Stomach (tissue), 8 donors: ENCODE measurements at regions not wholly inside any gene's neighbourhood (a gene's known extent, or its start where the extent isn't known, plus 50 kb on each side); places are given as distances from the start of the nearest gene placed in this dataset.
"Not testable (repeated sequence)": the region's sequence is repeated elsewhere in the genome, so short reads cannot be mapped to it uniquely, and the experiment has no call there.

Experiments
- DNase-seq, 2 donors: peaks; one replicate each; pipeline versions ENCODE4 v3.0.0 to v3.0.0-alpha.2; 2013 to 2019
- H3K27ac ChIP-seq, 5 donors: fragments of 200-600 bp in 4 of 5; sonication (generic) in 4 of 5; one replicate each; pipeline ENCODE4 v1.5.1; 2013 to 2019; ENCODE audit warnings: mild to moderate bottlenecking in 1 of 5, moderate library complexity in 1 of 5
- H3K27me3 ChIP-seq, 3 donors: fragments of 200-600 bp; sonication (generic); one replicate each; pipeline ENCODE4 v1.5.1; 2017 to 2019; ENCODE audit warnings: mixed run types in 1 of 3
- H3K36me3 ChIP-seq, 4 donors: fragments of 200-600 bp; sonication (generic); 1 replicate in 3 of 4; 2 replicates in 1 of 4; pipeline ENCODE4 v1.5.1; 2016 to 2019
- H3K4me1 ChIP-seq, 4 donors: fragments of 200-600 bp; sonication (generic); one replicate each; pipeline ENCODE4 v1.5.1; 2016 to 2019
- H3K4me3 ChIP-seq, 4 donors: fragments of 200-600 bp; sonication (generic) in 3 of 4; one replicate each; pipeline ENCODE4 v1.5.1; 2016 to 2019; ENCODE audit warnings: mild to moderate bottlenecking in 1 of 4
- H3K9me3 ChIP-seq, 4 donors: fragments of 200-600 bp; sonication (generic); one replicate each; pipeline ENCODE4 v1.5.1; 2016 to 2019
- EP300 ChIP-seq: sonication (generic); formaldehyde crosslinking; IDR thresholded peaks from one replicate; pipeline ENCODE4 v1.6.1; 2017; ENCODE audit warnings: antibody characterized with exemption
- POLR2A ChIP-seq, 4 donors: fragments of 450-650 bp; IDR thresholded peaks; one replicate each; pipeline ENCODE4 v1.6.1; 2016; ENCODE audit warnings: antibody characterized with exemption in 4 of 4, control low read depth in 2 of 4, mild to moderate bottlenecking in 1 of 4, moderate library complexity in 1 of 4
- POLR2AphosphoS5 ChIP-seq, 3 donors: sonication (generic); formaldehyde crosslinking; IDR thresholded peaks; one replicate each; pipeline ENCODE4 v1.6.1; 2016; ENCODE audit warnings: antibody characterized with exemption in 3 of 3
- WGBS, 5 donors: extraction: QIAGEN DNeasy Blood & Tissue Kit in 3 of 5; methylation state at CpG; one replicate each; pipeline versions ENCODE4 v1.1.5 to v1.1.7; 2013 to 2018; 5-methylcytosine and 5-hydroxymethylcytosine counted together
- intact Hi-C: fragments of 100-400 bp; cut with DNase I; formaldehyde crosslinking; loops from one replicate; pipeline ENCODE4 v1.15.1; 2023; ENCODE audit warnings: low total_unique reads
- TF ChIP-seq, protein P1 (sequence below), 7 experiments: fragments of 450-650 bp in 4 of 7; fragments of 200-600 bp in 3 of 7; sonication (generic) in 3 of 7; IDR thresholded peaks; one replicate each; pipeline ENCODE4 v1.5.1; 2016 to 2019; ENCODE audit warnings: antibody characterized with exemption in 7 of 7, control low read depth in 2 of 7, mild to moderate bottlenecking in 1 of 7
- donor health status: healthy with polysubstance abuse.
- donor health status: Bipolar disorder and iron deficiency.
- donor health status: healthy.

DNA sequence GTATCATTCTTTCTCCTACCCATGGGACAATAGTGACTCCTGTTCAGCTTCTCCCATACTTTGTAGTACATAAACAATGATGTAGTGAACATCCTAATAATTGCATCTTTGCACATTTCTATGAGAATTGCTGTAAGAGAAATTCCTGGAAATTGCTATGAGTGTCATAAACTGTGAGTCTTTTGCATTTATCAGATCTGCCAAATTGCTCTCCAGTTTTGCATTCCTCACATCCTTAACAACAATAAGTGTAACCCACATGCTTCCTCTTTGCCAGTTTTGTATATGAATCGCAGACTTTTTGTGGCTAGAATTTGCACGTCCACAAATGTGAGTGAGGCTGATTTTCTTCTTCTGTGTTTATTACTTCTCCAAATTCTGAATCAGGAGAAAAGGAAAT is 124.0 kb upstream of the TBX5 start:
- DNase-seq: no peak
- Histone ChIP-seq H3K27ac (no peak overlapping the region), H3K36me3 (no peaks in the 10 kb centered on the region), H3K9me3 (no peaks in the 10 kb centered on the region), H3K4me1 (no peaks in the 10 kb centered on the region), H3K27me3 (peaks cover 0 to 16% (median 0%) of the 10 kb centered on the region in 3 donors), H3K4me3 (no peak overlapping the region)
- intact Hi-C loops: no loop called here
- WGBS, 5 donors: 60 to 79% (median 66%) methylated on average over 2 of the region's 2 CpGs
- TF ChIP-seq EP300: no peak
- TF ChIP-seq, protein P1, sequence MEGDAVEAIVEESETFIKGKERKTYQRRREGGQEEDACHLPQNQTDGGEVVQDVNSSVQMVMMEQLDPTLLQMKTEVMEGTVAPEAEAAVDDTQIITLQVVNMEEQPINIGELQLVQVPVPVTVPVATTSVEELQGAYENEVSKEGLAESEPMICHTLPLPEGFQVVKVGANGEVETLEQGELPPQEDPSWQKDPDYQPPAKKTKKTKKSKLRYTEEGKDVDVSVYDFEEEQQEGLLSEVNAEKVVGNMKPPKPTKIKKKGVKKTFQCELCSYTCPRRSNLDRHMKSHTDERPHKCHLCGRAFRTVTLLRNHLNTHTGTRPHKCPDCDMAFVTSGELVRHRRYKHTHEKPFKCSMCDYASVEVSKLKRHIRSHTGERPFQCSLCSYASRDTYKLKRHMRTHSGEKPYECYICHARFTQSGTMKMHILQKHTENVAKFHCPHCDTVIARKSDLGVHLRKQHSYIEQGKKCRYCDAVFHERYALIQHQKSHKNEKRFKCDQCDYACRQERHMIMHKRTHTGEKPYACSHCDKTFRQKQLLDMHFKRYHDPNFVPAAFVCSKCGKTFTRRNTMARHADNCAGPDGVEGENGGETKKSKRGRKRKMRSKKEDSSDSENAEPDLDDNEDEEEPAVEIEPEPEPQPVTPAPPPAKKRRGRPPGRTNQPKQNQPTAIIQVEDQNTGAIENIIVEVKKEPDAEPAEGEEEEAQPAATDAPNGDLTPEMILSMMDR (IDR thresholded peaks at IDR 0.05): no peak
- TF ChIP-seq POLR2AphosphoS5 (IDR thresholded peaks at IDR 0.05): no peak
- no peak for TF ChIP-seq POLR2A (IDR thresholded peaks at IDR 0.05)

DNA sequence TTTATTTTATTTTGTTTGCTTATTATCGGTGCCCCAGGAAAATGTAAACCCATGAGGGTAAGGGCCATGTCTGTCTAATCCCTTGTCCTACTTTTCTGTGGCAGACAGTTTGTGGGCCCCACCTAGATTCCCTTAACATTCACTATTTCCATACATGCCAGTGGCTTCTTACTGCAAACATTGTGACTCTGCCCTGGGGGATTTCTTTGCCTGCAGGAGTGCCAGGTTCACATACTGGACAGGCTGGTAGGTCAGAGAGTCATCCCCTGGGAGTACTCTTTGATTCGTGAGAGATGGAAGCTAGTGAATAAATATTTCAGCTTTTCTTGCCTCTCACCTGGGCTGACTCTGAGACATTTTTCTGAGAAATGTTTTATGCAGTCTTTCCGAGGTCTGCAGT is 122.8 kb upstream of the TBX5 start:
- H3K27ac ChIP-seq: no peak overlapping the region
- H3K27me3 ChIP-seq: peaks cover 0 to 16% (median 0%) of the 10 kb centered on the region in 3 donors
- H3K36me3 ChIP-seq: no peaks in the 10 kb centered on the region
- intact Hi-C loops: no loop called here
- H3K4me1 ChIP-seq: no peaks in the 10 kb centered on the region
- no peak overlapping the region for H3K4me3 ChIP-seq
- no peak for TF ChIP-seq POLR2A (IDR thresholded peaks at IDR 0.05)
- no peak for TF ChIP-seq EP300
- TF ChIP-seq, protein P1 (IDR thresholded peaks at IDR 0.05): no peak
- no peak for TF ChIP-seq POLR2AphosphoS5 (IDR thresholded peaks at IDR 0.05)
- no peaks in the 10 kb centered on the region for H3K9me3 ChIP-seq
- WGBS, 5 donors: 33 to 54% (median 39%) methylated on average over 3 of the region's 3 CpGs
- DNase-seq: no peak

DNA sequence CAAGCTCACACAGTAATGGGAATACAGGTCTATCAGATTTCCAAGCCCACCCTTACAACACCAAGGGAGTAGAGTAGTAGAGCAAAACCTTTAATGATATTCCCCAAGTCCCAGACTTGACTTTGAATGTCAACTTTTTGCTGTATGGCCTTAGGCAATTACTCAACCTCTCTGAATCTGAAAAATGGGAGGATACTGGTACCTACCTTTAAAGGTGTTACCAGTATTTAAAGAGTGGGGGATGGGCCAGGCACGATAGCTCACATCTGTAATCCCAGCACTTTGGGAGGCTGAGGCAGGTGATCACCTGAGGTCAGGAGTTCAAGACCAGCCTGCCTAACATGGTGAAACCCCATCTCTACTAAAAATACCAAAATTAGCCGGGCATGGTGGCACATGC is 115.2 kb upstream of the TBX5 start:
- intact Hi-C loops, H3K9me3 ChIP-seq, DNase-seq, H3K27ac ChIP-seq, H3K36me3 ChIP-seq, H3K4me3 ChIP-seq, H3K4me1 ChIP-seq: not testable (repeated sequence)
- WGBS, 5 donors: 75 to 93% (median 84%) methylated on average over 2 of the region's 2 CpGs
- peaks cover 0 to 17% (median 2%) of the 10 kb centered on the region in 3 donors for H3K27me3 ChIP-seq

DNA sequence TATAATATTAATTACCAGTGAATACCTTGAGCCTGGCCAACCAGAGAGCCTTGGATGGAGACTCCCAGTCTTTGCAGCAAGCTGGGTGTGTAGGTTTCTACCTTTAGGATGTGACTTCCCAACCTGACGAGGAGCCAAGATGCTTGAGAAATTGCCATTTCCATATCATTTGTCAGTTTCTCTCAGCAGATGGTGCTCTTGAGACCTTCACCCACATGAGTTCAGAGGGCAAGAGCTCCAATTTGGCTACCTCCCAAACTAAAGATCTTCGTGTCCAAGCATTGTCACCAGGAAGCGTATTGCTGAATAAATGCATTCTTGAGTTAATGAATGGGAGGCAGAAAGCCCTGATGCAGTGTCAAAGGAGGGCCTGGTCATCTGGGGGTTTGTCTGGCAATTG is 106.4 kb upstream of the TBX5 start:
- H3K27me3 ChIP-seq: peaks cover 0 to 44% (median 0%) of the 10 kb centered on the region in 3 donors
- TF ChIP-seq, protein P1 (IDR thresholded peaks at IDR 0.05): no peak
- TF ChIP-seq POLR2AphosphoS5 (IDR thresholded peaks at IDR 0.05): no peak
- TF ChIP-seq POLR2A (IDR thresholded peaks at IDR 0.05): no peak
- TF ChIP-seq EP300: no peak
- WGBS, 5 donors: 58 to 76% (median 62%) methylated on average over 3 of the region's 3 CpGs
- H3K9me3 ChIP-seq: no peaks in the 10 kb centered on the region
- DNase-seq: no peak
- H3K4me1 ChIP-seq: no peaks in the 10 kb centered on the region
- no peaks in the 10 kb centered on the region for H3K36me3 ChIP-seq
- no peak overlapping the region for H3K4me3 ChIP-seq
- intact Hi-C loops: no loop called here
- H3K27ac ChIP-seq: no peak overlapping the region

DNA sequence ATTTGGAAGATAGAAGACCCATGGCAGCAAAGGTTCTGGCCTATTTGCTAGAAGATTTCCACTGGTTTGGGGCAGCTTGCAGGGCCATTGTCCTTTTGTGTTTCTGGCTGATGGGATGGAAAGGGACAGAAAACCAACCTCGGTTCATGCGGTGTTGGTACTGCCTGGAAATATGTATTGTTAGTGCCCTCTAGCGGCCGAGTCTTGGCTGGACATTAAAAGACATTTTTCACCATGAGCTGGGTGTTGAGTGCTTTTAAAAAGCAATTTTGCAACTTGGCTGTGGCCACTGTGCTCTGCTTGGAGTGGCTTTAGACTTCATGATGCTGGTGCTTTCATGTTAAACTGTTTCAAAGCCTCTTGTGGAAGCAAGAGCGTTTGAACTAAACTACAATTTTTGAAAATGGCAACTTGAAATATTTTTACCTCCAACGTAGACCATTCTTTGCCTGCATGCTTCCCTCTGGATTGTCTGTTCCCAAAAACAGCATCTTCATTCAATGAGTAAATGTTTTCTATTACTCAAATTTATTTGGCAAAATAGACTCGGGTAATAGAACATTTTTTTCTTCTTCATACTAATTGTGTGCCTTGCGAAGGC is 102.7 kb upstream of the TBX5 start:
- no peak for TF ChIP-seq POLR2A (IDR thresholded peaks at IDR 0.05)
- TF ChIP-seq, protein P1 (IDR thresholded peaks at IDR 0.05): peak in 5 of 7 experiments; percentile 44 to 70 (median 53)
- peak; percentile 69 to 87 for DNase-seq
- Histone ChIP-seq H3K36me3 (no peaks in the 10 kb centered on the region), H3K27me3 (peaks cover 0 to 57% (median 4%) of the 10 kb centered on the region in 3 donors), H3K27ac (no peak overlapping the region), H3K9me3 (no peaks in the 10 kb centered on the region), H3K4me1 (no peaks in the 10 kb centered on the region), H3K4me3 (no peak overlapping the region)
- WGBS, 5 donors: 34 to 35% (median 34%) methylated on average over 8 of the region's 8 CpGs
- intact Hi-C loops: loop anchor here (5.0 kb wide), 1 partner anchor 526 kb away; no protein-coding TSS in a partner anchor
